ENCODE measurements at regions not wholly inside any gene's neighbourhood (a gene's known extent, or its start where the extent isn't known, plus 50 kb on each side); places are given as distances from the start of the nearest gene placed in this dataset.
"Not testable (repeated sequence)": the region's sequence is repeated elsewhere in the genome, so short reads cannot be mapped to it uniquely, and the experiment has no call there.

DNA sequence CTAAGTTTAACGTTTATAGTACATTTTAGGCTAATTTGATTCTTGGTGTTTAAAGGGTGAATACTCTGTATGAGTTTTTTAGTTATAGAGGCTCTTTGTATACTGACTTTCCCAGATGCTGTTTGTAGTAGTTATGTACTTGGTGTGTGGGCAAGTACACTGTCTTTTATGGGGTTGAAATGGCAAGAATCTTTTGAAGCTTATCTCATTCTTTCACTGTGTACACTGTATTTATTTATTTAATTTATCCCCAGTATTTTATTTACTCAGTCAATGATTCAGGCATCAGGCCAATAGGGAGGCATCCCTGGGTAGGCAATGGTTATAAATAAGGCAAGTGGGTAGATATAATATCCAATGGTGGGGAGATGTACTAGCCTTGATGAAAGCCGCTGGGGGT lies 277.0 kb upstream of the PTCHD4 start:
- Histone ChIP-seq H3K27ac (no peak overlapping the region), H3K9me3 (no peaks in the 10 kb centered on the region), H3K36me3 (no peaks in the 10 kb centered on the region), H3K4me1 (no peaks in the 10 kb centered on the region), H3K4me3 (replicated peaks in 1 of 3) (no peak overlapping the region), H3K27me3 (no peaks in the 10 kb centered on the region)
- WGBS, 2 donors = 81 to 86% methylated on average over 2 of the region's 2 CpGs
- TF ChIP-seq, protein P1, sequence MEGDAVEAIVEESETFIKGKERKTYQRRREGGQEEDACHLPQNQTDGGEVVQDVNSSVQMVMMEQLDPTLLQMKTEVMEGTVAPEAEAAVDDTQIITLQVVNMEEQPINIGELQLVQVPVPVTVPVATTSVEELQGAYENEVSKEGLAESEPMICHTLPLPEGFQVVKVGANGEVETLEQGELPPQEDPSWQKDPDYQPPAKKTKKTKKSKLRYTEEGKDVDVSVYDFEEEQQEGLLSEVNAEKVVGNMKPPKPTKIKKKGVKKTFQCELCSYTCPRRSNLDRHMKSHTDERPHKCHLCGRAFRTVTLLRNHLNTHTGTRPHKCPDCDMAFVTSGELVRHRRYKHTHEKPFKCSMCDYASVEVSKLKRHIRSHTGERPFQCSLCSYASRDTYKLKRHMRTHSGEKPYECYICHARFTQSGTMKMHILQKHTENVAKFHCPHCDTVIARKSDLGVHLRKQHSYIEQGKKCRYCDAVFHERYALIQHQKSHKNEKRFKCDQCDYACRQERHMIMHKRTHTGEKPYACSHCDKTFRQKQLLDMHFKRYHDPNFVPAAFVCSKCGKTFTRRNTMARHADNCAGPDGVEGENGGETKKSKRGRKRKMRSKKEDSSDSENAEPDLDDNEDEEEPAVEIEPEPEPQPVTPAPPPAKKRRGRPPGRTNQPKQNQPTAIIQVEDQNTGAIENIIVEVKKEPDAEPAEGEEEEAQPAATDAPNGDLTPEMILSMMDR (IDR thresholded peaks at IDR 0.05) = no peak
- TF ChIP-seq POLR2A (IDR thresholded peaks at IDR 0.05) = no peak
- intact Hi-C loops (cut with DNase I) = no loop called here
- DNase-seq = no peak

DNA sequence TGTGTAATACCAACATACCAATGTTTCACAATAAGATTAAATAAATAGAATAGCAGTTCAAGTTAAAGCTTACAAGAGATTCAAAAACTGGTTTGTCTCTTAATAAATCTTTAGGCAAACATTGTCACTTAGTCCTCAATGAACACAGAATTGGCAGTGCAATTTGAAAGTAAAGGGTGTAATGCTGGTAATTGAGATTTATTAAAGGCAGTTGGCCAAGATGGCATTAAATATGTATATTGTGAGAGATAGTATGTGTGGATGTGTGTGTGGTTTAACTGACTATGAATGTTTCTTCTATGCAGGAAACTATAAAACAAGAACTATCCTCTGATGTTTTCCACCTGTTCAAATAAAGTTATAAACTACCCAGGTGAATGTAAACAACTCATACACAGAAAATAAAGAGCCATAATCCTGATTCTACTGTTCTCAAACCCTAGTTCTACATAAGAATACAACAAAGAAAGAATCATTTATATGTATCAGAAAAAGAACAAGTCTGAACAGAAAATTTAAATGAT lies 267.9 kb upstream of the PTCHD4 start:
- H3K4me3 ChIP-seq (replicated peaks in 1 of 3) = no peak overlapping the region
- no peaks in the 10 kb centered on the region for H3K9me3 ChIP-seq
- TF ChIP-seq, protein P1 (IDR thresholded peaks at IDR 0.05) = no peak
- TF ChIP-seq POLR2A (IDR thresholded peaks at IDR 0.05) = no peak
- H3K27ac ChIP-seq = no peak overlapping the region
- H3K27me3 ChIP-seq = no peaks in the 10 kb centered on the region
- intact Hi-C loops (cut with DNase I) = no loop called here
- no peaks in the 10 kb centered on the region for H3K4me1 ChIP-seq
- H3K36me3 ChIP-seq = no peaks in the 10 kb centered on the region
- no peak for DNase-seq

DNA sequence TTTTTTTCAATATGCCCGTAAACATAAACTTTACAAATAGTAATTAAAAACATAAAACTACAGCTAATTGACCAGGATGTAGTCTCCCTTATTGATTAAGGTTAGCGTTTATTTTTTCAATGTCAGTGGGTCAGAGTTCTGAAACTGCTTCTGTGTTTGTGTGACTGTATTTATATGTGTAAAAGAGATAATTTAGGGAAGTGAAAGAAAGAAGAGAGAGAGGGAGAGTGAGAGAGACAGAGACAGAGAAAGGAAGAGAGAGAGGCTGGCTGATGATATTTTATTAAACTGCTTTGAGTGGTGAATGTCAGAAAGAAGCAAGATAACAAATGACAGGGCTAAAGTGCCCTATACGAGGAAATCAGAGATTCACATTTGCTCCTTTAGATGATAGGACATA lies 266.1 kb upstream of the PTCHD4 start:
- no peak for TF ChIP-seq POLR2A (IDR thresholded peaks at IDR 0.05)
- TF ChIP-seq, protein P1 (IDR thresholded peaks at IDR 0.05) = no peak
- no peak for DNase-seq
- no peak overlapping the region for H3K27ac ChIP-seq
- WGBS, 2 donors = 86 to 90% methylated on average over 3 of the region's 3 CpGs
- intact Hi-C loops (cut with DNase I) = no loop called here
- H3K4me1 ChIP-seq = no peaks in the 10 kb centered on the region
- H3K9me3 ChIP-seq = no peaks in the 10 kb centered on the region
- no peaks in the 10 kb centered on the region for H3K36me3 ChIP-seq
- no peak overlapping the region for H3K4me3 ChIP-seq (replicated peaks in 1 of 3)
- H3K27me3 ChIP-seq = no peaks in the 10 kb centered on the region

DNA sequence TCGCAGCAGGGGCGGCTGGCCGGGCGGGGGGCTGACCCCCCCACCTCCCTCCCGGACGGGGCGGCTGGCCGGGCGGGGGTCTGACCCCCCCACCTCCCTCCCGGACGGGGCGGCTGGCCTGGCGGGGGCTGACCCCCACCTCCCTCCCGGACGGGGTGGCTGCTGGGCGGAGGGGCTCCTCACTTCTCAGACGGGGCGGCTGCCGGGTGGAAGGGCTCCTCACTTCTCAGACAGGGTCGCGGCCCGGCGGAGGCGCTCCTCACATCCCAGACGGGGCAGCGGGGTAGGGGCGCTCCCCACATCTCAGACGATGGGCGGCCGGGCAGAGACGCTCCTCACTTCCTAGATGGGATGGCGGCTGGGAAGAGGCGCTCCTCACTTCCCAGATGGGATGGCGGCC lies 260.2 kb upstream of the PTCHD4 start:
- H3K4me3 ChIP-seq (replicated peaks in 1 of 3); H3K27me3 ChIP-seq; H3K27ac ChIP-seq; H3K9me3 ChIP-seq; intact Hi-C loops (cut with DNase I); H3K4me1 ChIP-seq; H3K36me3 ChIP-seq; DNase-seq: not testable (repeated sequence)
- WGBS, 2 donors = 89 to 96% methylated on average over 4 to 20 of the region's 34 CpGs

DNA sequence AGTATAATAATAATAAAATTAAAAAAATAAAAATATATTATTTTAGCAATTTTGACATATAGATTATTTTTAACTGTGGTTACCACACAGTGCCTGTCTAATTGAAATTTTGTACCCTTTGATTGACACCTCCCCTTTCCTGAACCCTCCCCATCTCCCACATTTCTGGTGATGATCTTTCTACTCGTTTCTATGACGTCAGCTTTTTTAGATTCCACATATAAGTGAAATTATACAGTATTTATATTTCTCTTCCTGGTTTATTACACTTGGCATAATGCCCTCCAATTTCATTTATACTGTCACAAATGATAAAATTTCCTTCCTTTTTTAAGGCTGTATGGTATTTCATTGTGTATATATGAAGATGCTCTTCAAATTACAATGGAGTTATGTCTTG lies 258.1 kb upstream of the PTCHD4 start:
- Histone ChIP-seq H3K4me3 (replicated peaks in 1 of 3) (no peak overlapping the region), H3K27me3 (no peaks in the 10 kb centered on the region), H3K4me1 (no peaks in the 10 kb centered on the region), H3K36me3 (no peaks in the 10 kb centered on the region), H3K9me3 (no peaks in the 10 kb centered on the region), H3K27ac (no peak overlapping the region)
- no peak for TF ChIP-seq POLR2A (IDR thresholded peaks at IDR 0.05)
- TF ChIP-seq, protein P1 (IDR thresholded peaks at IDR 0.05) = no peak
- intact Hi-C loops (cut with DNase I) = no loop called here
- WGBS, 2 donors = 90 to 93% methylated on average over 2 of the region's 2 CpGs
- no peak for DNase-seq

DNA sequence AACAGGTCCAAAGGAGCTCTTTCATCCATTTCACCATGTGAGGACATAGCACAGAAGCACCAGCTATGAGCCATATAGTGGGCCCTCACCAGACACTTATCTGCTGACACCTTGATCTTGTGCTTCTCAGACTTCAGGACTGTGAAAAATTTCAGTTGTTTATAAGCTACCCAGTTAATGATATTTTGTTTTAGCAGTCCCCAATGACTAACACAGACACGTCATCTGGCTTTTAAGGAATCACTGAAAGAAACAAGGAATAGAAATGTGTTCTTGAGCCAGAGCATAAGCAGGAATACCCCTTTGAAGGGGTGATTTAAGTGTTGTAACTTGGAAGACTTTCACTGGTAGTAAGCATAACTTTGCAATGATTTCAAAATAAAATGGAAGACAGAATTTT lies 214.7 kb upstream of the PTCHD4 start:
- no peak for TF ChIP-seq POLR2A (IDR thresholded peaks at IDR 0.05)
- TF ChIP-seq, protein P1 (IDR thresholded peaks at IDR 0.05) = no peak
- no peak for DNase-seq
- intact Hi-C loops (cut with DNase I) = no loop called here
- no peaks in the 10 kb centered on the region for H3K27me3 ChIP-seq
- WGBS, 2 donors = 59 to 63% methylated on average over 1 of the region's 1 CpG
- no peaks in the 10 kb centered on the region for H3K36me3 ChIP-seq
- no peaks in the 10 kb centered on the region for H3K9me3 ChIP-seq
- no peak overlapping the region for H3K4me3 ChIP-seq (replicated peaks in 1 of 3)
- no peak overlapping the region for H3K27ac ChIP-seq
- H3K4me1 ChIP-seq = no peaks in the 10 kb centered on the region
